HepG2 (cell line): ENCODE measurements at regions not wholly inside any gene's neighbourhood (a gene's known extent, or its start where the extent isn't known, plus 50 kb on each side); places are given as distances from the start of the nearest gene placed in this dataset.

ENCODE experiments used
- ATAC-seq: fragments of 200-7000 bp; cut with Tn5 transposase; 3 replicates; pipeline ENCODE4 v1.9.1; 2020; ENCODE audit warnings: mild to moderate bottlenecking, moderate library complexity
- BruUV-seq: library from RNA; stranded (reverse); fragments of 400-500 nt; replicated peaks from 2 replicates; lab custom pipeline; 2021; lab: Mats Ljungman, UMichigan
- CTCF ChIA-PET: fragments of 300-600 bp; formaldehyde crosslinking; extraction: SDS; loops from one replicate; lab custom pipeline; 2021; ENCODE audit warnings: low total read pairs, inconsistent platforms, low intra/inter-chr PET ratio; lab: Yijun Ruan, JAX
- POLR2A ChIA-PET: fragments of 350-600 bp; sonication (Branson Sonifier 250); formaldehyde crosslinking; loops from one replicate; lab custom pipeline; 2020; ENCODE audit warnings: antibody characterized with exemption, inconsistent platforms; lab: Yijun Ruan, JAX
- DNase-seq: peaks from one replicate; pipeline ENCODE4 v3.0.0-alpha.2; 2015; ENCODE audit warnings: low spot score
- FAIRE-seq: peaks from 3 replicates; lab custom pipeline; 2011; peaks lifted over from hg19 to GRCh38; lab: Jason Lieb, UNC
- H2AFZ ChIP-seq: one replicate; pipeline ENCODE4 v1.6.1; 2011; ENCODE audit warnings: low read length, inconsistent platforms
- H3K27ac ChIP-seq: fragments of 300-600 bp; 3 replicates; pipeline ENCODE4 v1.8.0; 2011; ENCODE audit warnings: mixed run types, mild to moderate bottlenecking, mixed read lengths, low read length, inconsistent platforms; ENCODE audit not compliant: insufficient read depth; ENCODE audit errors: extremely low read length
- H3K27me3 ChIP-seq, 2 experiments: fragments of 200-600 bp in 1 of 2; 2 replicates in 1 of 2; 3 replicates in 1 of 2; pipeline versions ENCODE4 v1.6.0 to v1.8.0; 2011; ENCODE audit warnings: low read length in 2 of 2, mild to moderate bottlenecking in 2 of 2, moderate library complexity in 2 of 2, inconsistent platforms in 1 of 2; ENCODE audit not compliant: insufficient read depth in 2 of 2, control insufficient read depth in 1 of 2
- H3K36me3 ChIP-seq, 2 experiments: fragments of 200-600 bp in 1 of 2; replicated peaks in 1 of 2; 2 replicates in 1 of 2; 3 replicates in 1 of 2; pipeline versions ENCODE4 v1.5.1 to v1.8.0; 2011; ENCODE audit warnings: low read length in 2 of 2, inconsistent platforms in 1 of 2; ENCODE audit not compliant: insufficient read depth in 2 of 2, control insufficient read depth in 1 of 2
- H3K4me1 ChIP-seq: 2 replicates; pipeline ENCODE4 v1.5.1; 2012; ENCODE audit warnings: low read length, inconsistent platforms; ENCODE audit not compliant: insufficient read depth
- H3K4me2 ChIP-seq: 2 replicates; pipeline ENCODE4 v1.6.0; 2011; ENCODE audit warnings: low read depth, low read length, inconsistent platforms
- H3K4me3 ChIP-seq, 3 experiments: fragments of 200-600 bp in 1 of 3; sonication (generic), shearing (Covaris generic) in 1 of 3; replicated peaks in 1 of 3; 2 replicates each; pipeline ENCODE4 v1.5.1; 2011 to 2016; ENCODE audit warnings: low read length in 3 of 3, inconsistent platforms in 2 of 3, low read depth in 2 of 3, mild to moderate bottlenecking in 2 of 3, control low read depth in 1 of 3, mixed read lengths in 1 of 3; ENCODE audit not compliant: insufficient read depth in 1 of 3
- H3K79me2 ChIP-seq: one replicate; pipeline ENCODE4 v1.6.1; 2011; ENCODE audit warnings: low read length, inconsistent platforms; ENCODE audit not compliant: insufficient read depth
- H3K9ac ChIP-seq: 2 replicates; pipeline ENCODE4 v1.6.0; 2011; ENCODE audit warnings: mild to moderate bottlenecking, low read depth, low read length, inconsistent platforms; ENCODE audit not compliant: insufficient read depth
- H3K9me3 ChIP-seq: 2 replicates; pipeline ENCODE4 v1.5.1; 2012; ENCODE audit warnings: mild to moderate bottlenecking, low read length
- H4K20me1 ChIP-seq: 2 replicates; pipeline ENCODE4 v1.6.0; 2011; ENCODE audit warnings: inconsistent platforms, mild to moderate bottlenecking, low read length, moderate library complexity; ENCODE audit not compliant: insufficient read depth
- ETV6 ChIP-seq: sonication (generic); formaldehyde crosslinking; conservative IDR thresholded peaks from 2 replicates; pipeline ENCODE4 v1.4.0; 2020; ENCODE audit warnings: missing genetic modification reagents
- HOXD1 ChIP-seq: sonication (generic); formaldehyde crosslinking; IDR thresholded peaks from 2 replicates; pipeline ENCODE4 v1.5.0; 2020; ENCODE audit warnings: missing genetic modification reagents
- MTA3 ChIP-seq: sonication (generic); formaldehyde crosslinking; IDR thresholded peaks from 2 replicates; pipeline ENCODE4 v1.4.0; 2020; ENCODE audit warnings: missing genetic modification reagents
- MXI1 ChIP-seq: IDR thresholded peaks from 3 replicates; pipeline ENCODE4 v1.6.1; 2012; ENCODE audit warnings: low read depth, low read length, inconsistent platforms, borderline replicate concordance
- PPARG ChIP-seq: conservative IDR thresholded peaks from 2 replicates; pipeline ENCODE4 v1.6.1; 2016; ENCODE audit warnings: missing biosample characterization, missing genetic modification reagents
- SALL1 ChIP-seq: sonication (generic); formaldehyde crosslinking; IDR thresholded peaks from 2 replicates; pipeline ENCODE4 v1.8.0; 2022; ENCODE audit warnings: mild to moderate bottlenecking, missing genetic modification reagents
- TARDBP ChIP-seq: sonication (generic); formaldehyde crosslinking; IDR thresholded peaks from 2 replicates; pipeline ENCODE4 v1.8.0; 2022; ENCODE audit warnings: mild to moderate bottlenecking, missing genetic modification reagents
- ZBTB37 ChIP-seq: sonication (generic); formaldehyde crosslinking; IDR thresholded peaks from 2 replicates; pipeline ENCODE4 v1.4.0; 2020; ENCODE audit warnings: mild to moderate bottlenecking, missing genetic modification reagents
- ZMYM4 ChIP-seq: sonication (generic); formaldehyde crosslinking; IDR thresholded peaks from 2 replicates; pipeline ENCODE4 v1.8.1; 2023; ENCODE audit warnings: mild to moderate bottlenecking, missing genetic modification reagents
- ZNF136 ChIP-seq: sonication (generic); formaldehyde crosslinking; IDR thresholded peaks from 2 replicates; pipeline ENCODE4 v1.8.1; 2022; ENCODE audit warnings: low read depth, mild to moderate bottlenecking, moderate library complexity, missing genetic modification reagents
- ZNF280D ChIP-seq: sonication (generic); formaldehyde crosslinking; IDR thresholded peaks from 2 replicates; pipeline ENCODE4 v1.5.1; 2020; ENCODE audit warnings: mild to moderate bottlenecking, missing genetic modification reagents
- ZNF782 ChIP-seq: sonication (generic); formaldehyde crosslinking; IDR thresholded peaks from 2 replicates; pipeline ENCODE4 v1.4.0; 2020; ENCODE audit warnings: missing genetic modification reagents, mild to moderate bottlenecking, borderline replicate concordance
- ZNF841 ChIP-seq: sonication (generic); formaldehyde crosslinking; IDR thresholded peaks from 2 replicates; pipeline ENCODE4 v1.8.1; 2023; ENCODE audit warnings: missing genetic modification reagents, borderline replicate concordance
- WGBS: methylation state at CpG from one replicate; pipeline ENCODE4 v1.1.6; 2017; ENCODE audit warnings: low lambda C conversion rate; 5-methylcytosine and 5-hydroxymethylcytosine counted together
- in situ Hi-C: cut with HindIII; loops from 2 replicates; pipeline ENCODE4 v1.10.0; 2017; ENCODE audit warnings: low pct_unique_long_range_greater_than_20kb; ENCODE audit not compliant: extremely low pct_ligation_motif_present
- intact Hi-C: fragments of 100-400 bp; cut with micrococcal nuclease; formaldehyde crosslinking; loops from one replicate; pipeline ENCODE4 v1.10.0; 2022; ENCODE audit not compliant: unreplicated experiment
- TF ChIP-seq, protein P1 (sequence below): sonication (generic); formaldehyde crosslinking; IDR thresholded peaks from 2 replicates; pipeline ENCODE4 v1.4.0; 2020; ENCODE audit warnings: mild to moderate bottlenecking, missing genetic modification reagents
- TF ChIP-seq, protein P2 (sequence below): sonication (generic); formaldehyde crosslinking; IDR thresholded peaks from 2 replicates; pipeline ENCODE4 v1.8.1; 2023; ENCODE audit warnings: mild to moderate bottlenecking, inconsistent platforms, moderate library complexity, missing genetic modification reagents, borderline replicate concordance

DNA sequence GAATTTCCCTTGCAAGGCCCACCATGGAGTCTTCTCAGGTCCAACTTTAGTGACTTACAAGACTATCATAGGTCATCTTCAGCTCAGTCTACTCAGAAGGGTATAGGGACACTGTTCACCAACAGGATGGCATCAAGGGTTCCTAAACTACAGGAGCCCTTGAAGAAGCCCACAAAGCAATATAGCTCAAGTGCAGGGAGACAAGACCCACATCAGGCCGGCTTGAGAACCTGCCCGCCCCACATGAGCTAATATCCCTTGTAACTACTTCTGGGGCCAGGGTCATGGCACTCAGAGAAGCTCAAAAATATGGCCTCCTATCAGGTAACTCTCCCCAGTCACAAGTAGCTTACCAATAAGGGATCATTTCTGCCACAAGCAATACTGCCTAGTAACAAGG lies 249.9 kb downstream of the CDK5RAP2 start:
- CTCF ChIA-PET = no interaction called here
- no TSS peak for BruUV-seq
- H3K4me2 ChIP-seq = no peak overlapping the region
- no peak for FAIRE-seq
- H2AFZ ChIP-seq = no peak overlapping the region
- H3K9me3 ChIP-seq = no peaks in the 10 kb centered on the region
- no peaks in the 10 kb centered on the region for H3K79me2 ChIP-seq
- no peaks in the 10 kb centered on the region for H4K20me1 ChIP-seq
- H3K36me3 ChIP-seq = no peaks in the 10 kb centered on the region
- H3K9ac ChIP-seq = no peak overlapping the region
- H3K4me1 ChIP-seq = no peaks in the 10 kb centered on the region
- peaks cover 2 to 3% of the 10 kb centered on the region in 2 experiments; a peak in 1 of 5 replicates for H3K27me3 ChIP-seq
- no peak for TF ChIP-seq ZNF782 (CRISPR knock-in tag)
- TF ChIP-seq ZNF136 = no peak
- TF ChIP-seq ZNF841 = no peak
- TF ChIP-seq, protein P1, sequence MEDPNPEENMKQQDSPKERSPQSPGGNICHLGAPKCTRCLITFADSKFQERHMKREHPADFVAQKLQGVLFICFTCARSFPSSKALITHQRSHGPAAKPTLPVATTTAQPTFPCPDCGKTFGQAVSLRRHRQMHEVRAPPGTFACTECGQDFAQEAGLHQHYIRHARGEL (CRISPR knock-in tag) = no peak
- no peak for TF ChIP-seq TARDBP (CRISPR knock-in tag)
- no peak for TF ChIP-seq MTA3 (CRISPR knock-in tag)
- no peak for TF ChIP-seq MXI1
- TF ChIP-seq, all 625 proteins: peak for 0
- Histone ChIP-seq H3K4me3 (no peak overlapping the region), H3K27ac (no peak overlapping the region)
- intact Hi-C loops (no loop called here), in situ Hi-C loops (no loop called here)
- DNase-seq = no peak
- POLR2A ChIA-PET = no interaction called here
- WGBS = 0% methylated on average over 2 of the region's 2 CpGs
- ATAC-seq = no peak

GRCh38 chr9:120327322-120327721 lies 252.6 kb downstream of the CDK5RAP2 start:
- H3K36me3 ChIP-seq = no peaks in the 10 kb centered on the region
- intact Hi-C loops (no loop called here), in situ Hi-C loops (no loop called here)
- no peaks in the 10 kb centered on the region for H3K79me2 ChIP-seq
- H3K27me3 ChIP-seq = peaks cover 2 to 3% of the 10 kb centered on the region in 2 experiments; a peak in 1 of 5 replicates
- ATAC-seq (no peak), FAIRE-seq (no peak), DNase-seq (no peak)
- no TSS peak for BruUV-seq
- H3K9me3 ChIP-seq = no peaks in the 10 kb centered on the region
- ChIA-PET POLR2A (no interaction called here), CTCF (no interaction called here)
- no peak overlapping the region for H3K27ac ChIP-seq
- 67% methylated on average over 3 of the region's 3 CpGs for WGBS
- H3K4me2 ChIP-seq = no peak overlapping the region
- no peak overlapping the region for H2AFZ ChIP-seq
- no peaks in the 10 kb centered on the region for H3K4me1 ChIP-seq
- no peak overlapping the region for H3K9ac ChIP-seq
- no peaks in the 10 kb centered on the region for H4K20me1 ChIP-seq
- no peak overlapping the region for H3K4me3 ChIP-seq
- TF ChIP-seq PPARG (CRISPR knock-in tag) (no peak), SALL1 (CRISPR knock-in tag) (no peak), ZNF280D (CRISPR knock-in tag) (no peak), ZBTB37 (no peak), ZMYM4 (no peak), HOXD1 (CRISPR knock-in tag) (no peak), ETV6 (CRISPR knock-in tag) (no peak)
- TF ChIP-seq, protein P2, sequence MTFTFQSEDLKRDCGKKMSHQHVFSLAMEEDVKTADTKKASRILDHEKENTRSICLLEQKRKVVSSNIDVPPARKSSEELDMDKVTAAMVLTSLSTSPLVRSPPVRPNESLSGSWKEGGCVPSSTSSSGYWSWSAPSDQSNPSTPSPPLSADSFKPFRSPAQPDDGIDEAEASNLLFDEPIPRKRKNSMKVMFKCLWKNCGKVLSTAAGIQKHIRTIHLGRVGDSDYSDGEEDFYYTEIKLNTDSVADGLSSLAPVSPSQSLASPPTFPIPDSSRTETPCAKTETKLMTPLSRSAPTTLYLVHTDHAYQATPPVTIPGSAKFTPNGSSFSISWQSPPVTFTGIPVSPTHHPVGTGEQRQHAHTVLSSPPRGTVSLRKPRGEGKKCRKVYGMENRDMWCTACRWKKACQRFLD = no peak
